Cardiac muscle cell (in vitro differentiated cells and primary cell): ENCODE measurements at regions not wholly inside any gene's neighbourhood (a gene's known extent, or its start where the extent isn't known, plus 50 kb on each side); places are given as distances from the start of the nearest gene placed in this dataset.

ENCODE experiments used
- DNase-seq, 2 donors: peaks; one replicate each; pipeline versions ENCODE4 v3.0.0 to v3.0.0-alpha.2; 2010 to 2017; ENCODE audit warnings: low read depth in 1 of 2, low spot score in 1 of 2
- H3K27ac ChIP-seq: fragments of 200-600 bp; sonication (generic); 2 replicates; pipeline ENCODE4 v1.5.1; 2016
- H3K27me3 ChIP-seq: fragments of 200-600 bp; sonication (generic); 2 replicates; pipeline ENCODE4 v1.6.0; 2016; ENCODE audit warnings: control low read depth
- H3K36me3 ChIP-seq: fragments of 200-600 bp; sonication (generic); 2 replicates; pipeline ENCODE4 v1.5.1; 2016; ENCODE audit warnings: control low read depth
- H3K4me1 ChIP-seq: fragments of 200-600 bp; sonication (generic); 2 replicates; pipeline ENCODE4 v1.8.1; 2017; ENCODE audit warnings: low read depth, mild to moderate bottlenecking, mixed run types
- H3K4me3 ChIP-seq: fragments of 200-600 bp; sonication (generic); 2 replicates; pipeline ENCODE4 v1.5.1; 2016; ENCODE audit warnings: mild to moderate bottlenecking
- H3K9me3 ChIP-seq: fragments of 200-600 bp; sonication (generic); 2 replicates; pipeline ENCODE4 v1.5.1; 2017; ENCODE audit warnings: low read depth, mild to moderate bottlenecking, control low read depth
- CTCF ChIP-seq: IDR thresholded peaks from 2 replicates; pipeline ENCODE4 v1.5.1; 2012; ENCODE audit warnings: low read depth, mild to moderate bottlenecking, low read length

GRCh38 chr5:115435778-115436712 lies 108.5 kb downstream of the FEM1C start:
- no peak overlapping the region for H3K27ac ChIP-seq
- DNase-seq = no peak
- H3K4me3 ChIP-seq = no peak overlapping the region
- no peaks in the 10 kb centered on the region for H3K27me3 ChIP-seq
- no peaks in the 10 kb centered on the region for H3K36me3 ChIP-seq
- H3K9me3 ChIP-seq = no peaks in the 10 kb centered on the region
- H3K4me1 ChIP-seq = no peaks in the 10 kb centered on the region
- TF ChIP-seq CTCF = no peak

GRCh38 chr5:115435065-115435777 lies 109.4 kb downstream of the FEM1C start:
- Histone ChIP-seq H3K27ac (no peak overlapping the region), H3K4me1 (no peaks in the 10 kb centered on the region), H3K9me3 (no peaks in the 10 kb centered on the region), H3K36me3 (no peaks in the 10 kb centered on the region), H3K4me3 (no peak overlapping the region), H3K27me3 (no peaks in the 10 kb centered on the region)
- no peak for TF ChIP-seq CTCF
- DNase-seq = no peak

GRCh38 chr5:115433918-115434317 lies 110.7 kb downstream of the FEM1C start:
- no peak for TF ChIP-seq CTCF
- no peaks in the 10 kb centered on the region for H3K36me3 ChIP-seq
- H3K27ac ChIP-seq = no peak overlapping the region
- H3K4me1 ChIP-seq = no peaks in the 10 kb centered on the region
- no peak overlapping the region for H3K4me3 ChIP-seq
- DNase-seq = no peak
- H3K27me3 ChIP-seq = no peaks in the 10 kb centered on the region
- H3K9me3 ChIP-seq = no peaks in the 10 kb centered on the region

GRCh38 chr5:115432691-115433090 lies 111.9 kb downstream of the FEM1C start:
- Histone ChIP-seq H3K27me3 (no peaks in the 10 kb centered on the region), H3K9me3 (no peaks in the 10 kb centered on the region), H3K4me1 (no peaks in the 10 kb centered on the region), H3K36me3 (no peaks in the 10 kb centered on the region), H3K27ac (no peak overlapping the region), H3K4me3 (no peak overlapping the region)
- TF ChIP-seq CTCF = no peak
- DNase-seq = no peak

- Histone ChIP-seq H3K27ac (no peak overlapping the region), H3K4me3 (no peak overlapping the region), H3K27me3 (no peaks in the 10 kb centered on the region), H3K9me3 (no peaks in the 10 kb centered on the region), H3K4me1 (no peaks in the 10 kb centered on the region), H3K36me3 (no peaks in the 10 kb centered on the region)
- TF ChIP-seq CTCF = no peak
- no peak for DNase-seq
Measured at GRCh38 chr5:115431116-115431515, 113.5 kb downstream of the FEM1C start.
